Trophoblast cell (in vitro differentiated cells and primary cell): ENCODE measurements at regions not wholly inside any gene's neighbourhood (a gene's known extent, or its start where the extent isn't known, plus 50 kb on each side); places are given as distances from the start of the nearest gene placed in this dataset.

Source experiments
- DNase-seq, 2 donors: peaks; one replicate each; pipeline ENCODE4 v3.0.0-alpha.2; 2016
- H2AFZ ChIP-seq: 2 replicates; pipeline ENCODE4 v1.6.1; 2013; ENCODE audit warnings: low read length, moderate library complexity, mild to moderate bottlenecking; ENCODE audit not compliant: insufficient read depth, poor library complexity
- H2AK5ac ChIP-seq: 2 replicates; pipeline ENCODE4 v1.6.1; 2013; ENCODE audit warnings: mild to moderate bottlenecking, low read length
- H2BK120ac ChIP-seq: 2 replicates; pipeline ENCODE4 v1.6.1; 2013; ENCODE audit warnings: low read length, mild to moderate bottlenecking, moderate library complexity; ENCODE audit not compliant: insufficient read depth, poor library complexity
- H2BK12ac ChIP-seq: 2 replicates; pipeline ENCODE4 v1.6.1; 2013; ENCODE audit warnings: mild to moderate bottlenecking, low read length, moderate library complexity
- H2BK5ac ChIP-seq: 2 replicates; pipeline ENCODE4 v1.6.1; 2013; ENCODE audit warnings: low read length, low read depth, moderate library complexity, mild to moderate bottlenecking; ENCODE audit not compliant: poor library complexity
- H3K14ac ChIP-seq: 2 replicates; pipeline ENCODE4 v1.6.1; 2013; ENCODE audit warnings: mild to moderate bottlenecking, low read length
- H3K18ac ChIP-seq: 2 replicates; pipeline ENCODE4 v1.6.1; 2013; ENCODE audit warnings: mild to moderate bottlenecking, low read length
- H3K23ac ChIP-seq: 2 replicates; pipeline ENCODE4 v1.6.1; 2013; ENCODE audit warnings: low read length
- H3K27ac ChIP-seq: 2 replicates; pipeline ENCODE4 v1.5.1; 2013; ENCODE audit warnings: low read depth, mild to moderate bottlenecking, inconsistent platforms, low read length, moderate library complexity
- H3K27me3 ChIP-seq: 2 replicates; pipeline ENCODE4 v1.6.1; 2013; ENCODE audit warnings: inconsistent platforms, mild to moderate bottlenecking, low read length, moderate library complexity; ENCODE audit not compliant: insufficient read depth
- H3K36me3 ChIP-seq, 2 experiments: 1 replicate in 1 of 2; 2 replicates in 1 of 2; pipeline ENCODE4 v1.6.1; 2013; ENCODE audit warnings: low read length in 2 of 2, mild to moderate bottlenecking in 2 of 2, moderate library complexity in 1 of 2; ENCODE audit not compliant: insufficient read depth in 2 of 2, control insufficient read depth in 1 of 2
- H3K4ac ChIP-seq: 2 replicates; pipeline ENCODE4 v1.6.1; 2013; ENCODE audit warnings: low read depth, mild to moderate bottlenecking, low read length, moderate library complexity
- H3K4me1 ChIP-seq, 2 experiments: 1 replicate in 1 of 2; 2 replicates in 1 of 2; pipeline ENCODE4 v1.6.1; 2013; ENCODE audit warnings: low read length in 2 of 2, mild to moderate bottlenecking in 2 of 2, moderate library complexity in 1 of 2; ENCODE audit not compliant: insufficient read depth in 2 of 2, control insufficient read depth in 1 of 2
- H3K4me2 ChIP-seq: 2 replicates; pipeline ENCODE4 v1.6.1; 2013; ENCODE audit warnings: inconsistent platforms, mild to moderate bottlenecking, low read length, moderate library complexity
- H3K4me3 ChIP-seq: 2 replicates; pipeline ENCODE4 v1.5.1; 2013; ENCODE audit warnings: mild to moderate bottlenecking, low read depth, low read length, inconsistent platforms
- H3K79me1 ChIP-seq: one replicate; pipeline ENCODE4 v1.6.1; 2013; ENCODE audit warnings: low read length
- H3K79me2 ChIP-seq: 2 replicates; pipeline ENCODE4 v1.6.1; 2013; ENCODE audit warnings: low read length, mild to moderate bottlenecking; ENCODE audit not compliant: control insufficient read depth, insufficient read depth, poor library complexity
- H3K9ac ChIP-seq: 2 replicates; pipeline ENCODE4 v1.6.1; 2013; ENCODE audit warnings: mild to moderate bottlenecking, low read length
- H3K9me3 ChIP-seq: 2 replicates; pipeline ENCODE4 v1.6.1; 2013; ENCODE audit warnings: low read depth, mild to moderate bottlenecking, control low read depth, inconsistent platforms, low read length; ENCODE audit not compliant: insufficient read depth
- H4K12ac ChIP-seq: 2 replicates; pipeline ENCODE4 v1.6.1; 2013; ENCODE audit warnings: low read depth, mild to moderate bottlenecking, low read length, moderate library complexity
- H4K8ac ChIP-seq: 2 replicates; pipeline ENCODE4 v1.6.1; 2013; ENCODE audit warnings: low read depth, mild to moderate bottlenecking, low read length, moderate library complexity
- H4K91ac ChIP-seq: one replicate; pipeline ENCODE4 v1.6.1; 2013; ENCODE audit warnings: low read depth, mild to moderate bottlenecking, low read length, moderate library complexity
- WGBS: extraction: QIAGEN DNeasy Blood & Tissue Kit; methylation state at CpG from one replicate; pipeline ENCODE4 v1.1.7; 2013; ENCODE audit warnings: missing lambda C conversion rate; ENCODE audit not compliant: insufficient read length, insufficient coverage; ENCODE audit errors: extremely low coverage; 5-methylcytosine and 5-hydroxymethylcytosine counted together

GRCh38 chr5:111851631-111852548 lies 94.9 kb upstream of the NREP start:
- H4K91ac ChIP-seq = no peak overlapping the region
- no peak overlapping the region for H3K4me2 ChIP-seq
- H3K18ac ChIP-seq = no peak overlapping the region
- no peak overlapping the region for H3K4ac ChIP-seq
- H3K4me1 ChIP-seq = peaks cover 0 to 6% of the 10 kb centered on the region in 2 experiments
- H3K14ac ChIP-seq = no peak overlapping the region
- H3K4me3 ChIP-seq = no peak overlapping the region
- H2AFZ ChIP-seq = no peak overlapping the region
- no peak overlapping the region for H3K9ac ChIP-seq
- no peak overlapping the region for H2BK5ac ChIP-seq
- no peak overlapping the region for H2BK12ac ChIP-seq
- H3K23ac ChIP-seq = no peak overlapping the region
- no peak overlapping the region for H2BK120ac ChIP-seq
- no peaks in the 10 kb centered on the region for H3K27me3 ChIP-seq
- no peak overlapping the region for H3K27ac ChIP-seq
- no peak overlapping the region for H4K8ac ChIP-seq
- H3K79me2 ChIP-seq = no peaks in the 10 kb centered on the region
- H3K79me1 ChIP-seq = peaks cover 2% of the 10 kb centered on the region
- H3K36me3 ChIP-seq = no peaks in the 10 kb centered on the region
- H2AK5ac ChIP-seq = no peak overlapping the region
- H3K9me3 ChIP-seq = no peaks in the 10 kb centered on the region
- no CpG with 5 or more reads among the region's 4 CpGs for WGBS
- no peak for DNase-seq
- H4K12ac ChIP-seq = no peak overlapping the region

GRCh38 chr5:111848476-111848875 lies 91.5 kb upstream of the NREP start:
- Histone ChIP-seq H3K23ac (no peak overlapping the region), H2BK120ac (no peak overlapping the region), H4K12ac (no peak overlapping the region), H3K9ac (no peak overlapping the region), H3K4ac (no peak overlapping the region), H4K8ac (no peak overlapping the region), H3K14ac (no peak overlapping the region), H3K79me1 (no peaks in the 10 kb centered on the region), H3K27me3 (no peaks in the 10 kb centered on the region), H3K27ac (no peak overlapping the region), H2BK12ac (no peak overlapping the region), H3K4me2 (no peak overlapping the region), H3K4me1 (no peaks in the 10 kb centered on the region), H2AK5ac (no peak overlapping the region), H2AFZ (no peak overlapping the region), H3K9me3 (no peaks in the 10 kb centered on the region), H3K18ac (no peak overlapping the region), H4K91ac (no peak overlapping the region), H3K4me3 (no peak overlapping the region), H3K36me3 (no peaks in the 10 kb centered on the region), H3K79me2 (no peaks in the 10 kb centered on the region), H2BK5ac (no peak overlapping the region)
- no CpG with 5 or more reads among the region's 3 CpGs for WGBS
- no peak for DNase-seq

DNA sequence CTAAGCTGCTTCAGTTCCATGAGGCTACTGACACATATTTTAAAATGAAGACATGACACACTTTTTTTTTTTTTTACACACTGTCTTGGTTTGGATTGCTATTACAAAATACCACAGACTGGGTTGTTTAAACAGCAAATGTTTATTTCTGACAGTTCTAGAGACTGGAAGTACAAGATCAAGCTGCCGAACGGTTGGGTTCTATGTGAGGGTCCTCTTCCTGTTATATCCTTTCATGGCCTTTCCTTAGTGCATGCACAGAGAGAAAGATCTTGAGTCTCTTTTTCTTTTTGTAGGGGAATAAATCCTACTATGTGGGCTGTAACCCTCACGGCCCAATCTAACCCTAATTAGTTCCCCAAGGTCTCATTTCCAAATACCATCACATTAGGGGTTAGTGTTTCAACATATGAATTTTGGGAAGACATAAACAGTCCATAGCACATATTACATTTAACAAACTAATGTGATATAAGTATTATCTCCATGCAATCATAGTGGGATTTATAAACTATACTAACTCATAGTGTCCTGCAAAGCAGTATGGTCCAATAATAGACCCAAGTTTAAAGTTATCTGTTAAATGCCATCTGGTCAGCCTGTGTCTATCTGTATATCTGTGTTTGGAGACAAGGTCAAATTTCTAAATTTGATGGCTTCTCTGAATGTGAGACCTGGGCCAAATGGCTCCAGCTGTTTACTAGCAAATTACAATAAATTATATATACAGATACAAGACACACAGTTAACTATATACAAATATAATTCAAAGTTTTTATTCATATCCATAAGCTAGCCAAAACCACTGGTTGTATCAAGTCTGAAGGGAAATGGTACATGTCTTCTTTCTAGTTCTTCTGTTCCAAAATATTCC lies 90.3 kb upstream of the NREP start:
- Histone ChIP-seq H3K23ac (no peak overlapping the region), H3K9me3 (no peaks in the 10 kb centered on the region), H2BK5ac (no peak overlapping the region), H3K27ac (no peak overlapping the region), H3K4ac (no peak overlapping the region), H2AFZ (no peak overlapping the region), H3K79me1 (no peaks in the 10 kb centered on the region), H3K9ac (no peak overlapping the region), H2AK5ac (no peak overlapping the region), H3K4me2 (no peak overlapping the region), H3K4me1 (no peaks in the 10 kb centered on the region), H2BK120ac (no peak overlapping the region), H3K79me2 (no peaks in the 10 kb centered on the region), H3K14ac (no peak overlapping the region), H3K27me3 (no peaks in the 10 kb centered on the region), H3K4me3 (no peak overlapping the region), H4K91ac (no peak overlapping the region), H4K8ac (no peak overlapping the region), H4K12ac (no peak overlapping the region), H3K36me3 (no peaks in the 10 kb centered on the region), H3K18ac (no peak overlapping the region), H2BK12ac (no peak overlapping the region)
- no peak for DNase-seq
- no CpG with 5 or more reads among the region's 3 CpGs for WGBS

GRCh38 chr5:111840036-111840674 lies 83.2 kb upstream of the NREP start:
- H3K27me3 ChIP-seq = no peaks in the 10 kb centered on the region
- H3K4me1 ChIP-seq = no peaks in the 10 kb centered on the region
- H2BK12ac ChIP-seq = no peak overlapping the region
- no peak overlapping the region for H3K4me3 ChIP-seq
- no peak overlapping the region for H3K14ac ChIP-seq
- no peak overlapping the region for H3K4me2 ChIP-seq
- H2BK120ac ChIP-seq = no peak overlapping the region
- H3K79me2 ChIP-seq = no peaks in the 10 kb centered on the region
- no peak overlapping the region for H3K4ac ChIP-seq
- H3K36me3 ChIP-seq = no peaks in the 10 kb centered on the region
- no peak overlapping the region for H4K91ac ChIP-seq
- H2BK5ac ChIP-seq = no peak overlapping the region
- no peak overlapping the region for H3K9ac ChIP-seq
- no peak for DNase-seq
- no peaks in the 10 kb centered on the region for H3K79me1 ChIP-seq
- H3K27ac ChIP-seq = no peak overlapping the region
- H4K8ac ChIP-seq = no peak overlapping the region
- WGBS = no CpG with 5 or more reads among the region's 6 CpGs
- H3K9me3 ChIP-seq = no peaks in the 10 kb centered on the region
- H4K12ac ChIP-seq = no peak overlapping the region
- H3K23ac ChIP-seq = no peak overlapping the region
- H3K18ac ChIP-seq = no peak overlapping the region
- no peak overlapping the region for H2AFZ ChIP-seq
- no peak overlapping the region for H2AK5ac ChIP-seq
